OCI-LY7 (cell line): ENCODE measurements at regions not wholly inside any gene's neighbourhood (a gene's known extent, or its start where the extent isn't known, plus 50 kb on each side); places are given as distances from the start of the nearest gene placed in this dataset.
A peak's percentile ranks its signal among the peaks of the same experiment; 100 is the strongest.

Source experiments
- BruUV-seq: library from RNA; stranded (reverse); fragments of 400-500 nt; replicated peaks from 2 replicates; lab custom pipeline; 2021; lab: Mats Ljungman, UMichigan
- CTCF ChIA-PET: fragments of 300-600 bp; sonication (Branson Sonifier 250); formaldehyde crosslinking; loops from one replicate; lab custom pipeline; 2022; ENCODE audit warnings: antibody characterized with exemption; ENCODE audit not compliant: unreplicated experiment; lab: Charles Lee
- POLR2A ChIA-PET: fragments of 300-600 bp; sonication (Branson Sonifier 250); formaldehyde crosslinking; loops from one replicate; lab custom pipeline; 2022; ENCODE audit warnings: antibody characterized with exemption; lab: Charles Lee
- DNase-seq: peaks from one replicate; pipeline ENCODE4 v3.0.0-alpha.2; 2015; ENCODE audit warnings: low spot score
- H2AFZ ChIP-seq: fragments of 200-600 bp; sonication (generic), shearing (Covaris generic); 2 replicates; pipeline ENCODE4 v1.6.1; 2014; ENCODE audit warnings: mild to moderate bottlenecking, antibody characterized with exemption, low read length, moderate library complexity
- H3K27ac ChIP-seq: fragments of 200-600 bp; sonication (generic); 2 replicates; pipeline ENCODE4 v1.5.1; 2014; ENCODE audit warnings: mixed run types, low read depth, mild to moderate bottlenecking, moderate library complexity, low read length, inconsistent platforms; ENCODE audit not compliant: poor library complexity, severe bottlenecking
- H3K36me3 ChIP-seq: fragments of 200-600 bp; sonication (generic); 2 replicates; pipeline ENCODE4 v1.6.1; 2014; ENCODE audit warnings: mild to moderate bottlenecking, antibody characterized with exemption, low read length, moderate library complexity, mixed read lengths; ENCODE audit not compliant: insufficient read depth
- H3K4me1 ChIP-seq: fragments of 200-600 bp; sonication (generic); 2 replicates; pipeline ENCODE4 v1.5.1; 2014; ENCODE audit warnings: mild to moderate bottlenecking, low read length; ENCODE audit not compliant: insufficient read depth, poor library complexity, severe bottlenecking
- H3K4me2 ChIP-seq: fragments of 200-600 bp; sonication (generic); 2 replicates; pipeline ENCODE4 v1.6.1; 2014; ENCODE audit warnings: mild to moderate bottlenecking, low read length
- H3K4me3 ChIP-seq: fragments of 200-600 bp; sonication (generic); 2 replicates; pipeline ENCODE4 v1.5.1; 2014; ENCODE audit warnings: mild to moderate bottlenecking, low read depth, low read length; ENCODE audit not compliant: poor library complexity, severe bottlenecking
- H3K79me2 ChIP-seq: fragments of 200-600 bp; sonication (generic); 2 replicates; pipeline ENCODE4 v1.6.1; 2016; ENCODE audit warnings: low read depth, mild to moderate bottlenecking, low read length, moderate library complexity, mixed read lengths; ENCODE audit not compliant: insufficient read depth
- H3K9me2 ChIP-seq: fragments of 200-600 bp; sonication (generic); 2 replicates; pipeline ENCODE4 v1.6.1; 2016; ENCODE audit warnings: mild to moderate bottlenecking, low read length, mixed read lengths; ENCODE audit not compliant: insufficient read depth
- H3K9me3 ChIP-seq: fragments of 200-600 bp; sonication (generic); 2 replicates; pipeline ENCODE4 v1.6.1; 2014; ENCODE audit warnings: mild to moderate bottlenecking, mixed run types, low read length, mixed read lengths
- H4K20me1 ChIP-seq: fragments of 200-600 bp; sonication (generic); 2 replicates; pipeline ENCODE4 v1.6.1; 2014; ENCODE audit warnings: mild to moderate bottlenecking, antibody characterized with exemption, low read length, moderate library complexity, mixed read lengths; ENCODE audit not compliant: insufficient read depth
- CTCF ChIP-seq: fragments of 200-600 bp; sonication (generic); conservative IDR thresholded peaks from 2 replicates; pipeline ENCODE4 v1.5.1; 2014; ENCODE audit warnings: mild to moderate bottlenecking, antibody characterized with exemption, low read length, moderate library complexity, mixed read lengths
- EZH2phosphoT487 ChIP-seq: fragments of 200-600 bp; sonication (generic); IDR thresholded peaks from 2 replicates; pipeline ENCODE4 v1.6.1; 2018; ENCODE audit warnings: low read depth, borderline replicate concordance, mild to moderate bottlenecking, mixed run types, antibody characterized with exemption, low read length, moderate library complexity, mixed read lengths
- intact Hi-C: fragments of 100-400 bp; cut with micrococcal nuclease; formaldehyde crosslinking; loops from one replicate; pipeline ENCODE4 v1.10.0; 2022; ENCODE audit not compliant: unreplicated experiment

- DNase-seq = no peak
- Histone ChIP-seq H4K20me1 (no peaks in the 10 kb centered on the region), H3K36me3 (no peaks in the 10 kb centered on the region; the same call in 1 of the 2 replicates), H3K4me3 (no peak overlapping the region), H3K27ac (no peak overlapping the region), H3K9me3 (no peaks in the 10 kb centered on the region), H3K4me2 (no peak overlapping the region), H2AFZ (peak overlapping the region; percentile 4; the same call in 1 of the 2 replicates), H3K79me2 (no peaks in the 10 kb centered on the region), H3K4me1 (no peaks in the 10 kb centered on the region), H3K9me2 (no peaks in the 10 kb centered on the region)
- ChIA-PET CTCF (no interaction called here), POLR2A (no interaction called here)
- TF ChIP-seq CTCF (no peak), EZH2phosphoT487 (no peak)
- BruUV-seq = no TSS peak
- intact Hi-C loops = no loop called here
Measured at GRCh38 chr18:2396162-2396505, 175.2 kb downstream of the METTL4 start.

- Histone ChIP-seq H3K9me2 (no peaks in the 10 kb centered on the region), H3K27ac (no peak overlapping the region), H3K79me2 (no peaks in the 10 kb centered on the region), H3K36me3 (no peaks in the 10 kb centered on the region; the same call in 1 of the 2 replicates), H3K9me3 (peaks cover 8% of the 10 kb centered on the region; the same call in 1 of the 2 replicates), H2AFZ (0 out of 2 replicates have a peak overlapping the region, but pooled peaks have one; percentile 0), H3K4me1 (no peaks in the 10 kb centered on the region), H3K4me2 (no peak overlapping the region), H4K20me1 (no peaks in the 10 kb centered on the region), H3K4me3 (no peak overlapping the region)
- TF ChIP-seq CTCF (no peak), EZH2phosphoT487 (no peak)
- intact Hi-C loops = no loop called here
- DNase-seq = no peak
- POLR2A ChIA-PET = no interaction called here
- CTCF ChIA-PET = no interaction called here
- no TSS peak for BruUV-seq
Measured at GRCh38 chr18:2400701-2401196, 170.6 kb downstream of the METTL4 start.

- POLR2A ChIA-PET = no interaction called here
- no TSS peak for BruUV-seq
- Histone ChIP-seq H3K27ac (no peak overlapping the region), H3K79me2 (no peaks in the 10 kb centered on the region), H4K20me1 (no peaks in the 10 kb centered on the region), H3K36me3 (no peaks in the 10 kb centered on the region; the same call in 1 of the 2 replicates), H2AFZ (no peak overlapping the region), H3K4me1 (no peaks in the 10 kb centered on the region), H3K9me2 (no peaks in the 10 kb centered on the region), H3K4me2 (no peak overlapping the region), H3K4me3 (no peak overlapping the region), H3K9me3 (peaks cover 8% of the 10 kb centered on the region; the same call in 1 of the 2 replicates)
- CTCF ChIA-PET = no interaction called here
- TF ChIP-seq CTCF (no peak), EZH2phosphoT487 (no peak)
- intact Hi-C loops = no loop called here
- DNase-seq = no peak
Measured at GRCh38 chr18:2402084-2402483, 169.2 kb downstream of the METTL4 start.
